WTC11 (cell line): ENCODE measurements at regions not wholly inside any gene's neighbourhood (a gene's known extent, or its start where the extent isn't known, plus 50 kb on each side); places are given as distances from the start of the nearest gene placed in this dataset.

Experiments used
- NR1H2 ChIP-seq: sonication (generic); formaldehyde crosslinking; IDR thresholded peaks from 2 replicates; pipeline ENCODE4 v1.9.0; 2021; ENCODE audit warnings: mild to moderate bottlenecking, moderate library complexity, missing genetic modification reagents
- SMAD4 ChIP-seq: sonication (generic); formaldehyde crosslinking; IDR thresholded peaks from 2 replicates; pipeline ENCODE4 v1.8.0; 2022; ENCODE audit warnings: mild to moderate bottlenecking, missing genetic modification reagents
- TF ChIP-seq, protein P1 (sequence below): fragments of 200-600 bp; IDR thresholded peaks from 2 replicates; pipeline ENCODE4 v1.8.0; 2022; ENCODE audit warnings: antibody characterized with exemption

DNA sequence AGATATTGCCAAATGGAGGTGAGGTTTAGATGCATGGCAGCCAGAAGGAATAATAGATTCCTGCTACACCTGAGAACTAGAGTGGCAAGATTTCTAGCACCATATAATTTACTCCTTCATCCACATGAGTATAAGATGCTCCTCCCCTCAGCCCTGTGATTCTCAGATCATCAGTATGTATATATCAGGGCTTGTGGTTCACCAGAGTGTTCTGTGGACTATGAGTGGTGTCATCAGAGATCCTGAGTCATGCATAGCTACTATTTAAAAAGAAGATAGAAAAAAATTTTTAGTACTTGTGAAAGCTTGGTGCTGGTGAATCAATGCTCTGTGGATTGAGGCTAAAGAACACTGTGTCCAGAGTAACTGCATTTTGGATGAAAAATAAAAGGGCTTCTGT is 285.9 kb downstream of the BMP4 start:
- TF ChIP-seq, protein P1, sequence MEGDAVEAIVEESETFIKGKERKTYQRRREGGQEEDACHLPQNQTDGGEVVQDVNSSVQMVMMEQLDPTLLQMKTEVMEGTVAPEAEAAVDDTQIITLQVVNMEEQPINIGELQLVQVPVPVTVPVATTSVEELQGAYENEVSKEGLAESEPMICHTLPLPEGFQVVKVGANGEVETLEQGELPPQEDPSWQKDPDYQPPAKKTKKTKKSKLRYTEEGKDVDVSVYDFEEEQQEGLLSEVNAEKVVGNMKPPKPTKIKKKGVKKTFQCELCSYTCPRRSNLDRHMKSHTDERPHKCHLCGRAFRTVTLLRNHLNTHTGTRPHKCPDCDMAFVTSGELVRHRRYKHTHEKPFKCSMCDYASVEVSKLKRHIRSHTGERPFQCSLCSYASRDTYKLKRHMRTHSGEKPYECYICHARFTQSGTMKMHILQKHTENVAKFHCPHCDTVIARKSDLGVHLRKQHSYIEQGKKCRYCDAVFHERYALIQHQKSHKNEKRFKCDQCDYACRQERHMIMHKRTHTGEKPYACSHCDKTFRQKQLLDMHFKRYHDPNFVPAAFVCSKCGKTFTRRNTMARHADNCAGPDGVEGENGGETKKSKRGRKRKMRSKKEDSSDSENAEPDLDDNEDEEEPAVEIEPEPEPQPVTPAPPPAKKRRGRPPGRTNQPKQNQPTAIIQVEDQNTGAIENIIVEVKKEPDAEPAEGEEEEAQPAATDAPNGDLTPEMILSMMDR = no peak
- TF ChIP-seq NR1H2 (no peak), SMAD4 (CRISPR knock-in tag) (no peak)
